ENCODE measurements at regions not wholly inside any gene's neighbourhood (a gene's known extent, or its start where the extent isn't known, plus 50 kb on each side); places are given as distances from the start of the nearest gene placed in this dataset.

DNA sequence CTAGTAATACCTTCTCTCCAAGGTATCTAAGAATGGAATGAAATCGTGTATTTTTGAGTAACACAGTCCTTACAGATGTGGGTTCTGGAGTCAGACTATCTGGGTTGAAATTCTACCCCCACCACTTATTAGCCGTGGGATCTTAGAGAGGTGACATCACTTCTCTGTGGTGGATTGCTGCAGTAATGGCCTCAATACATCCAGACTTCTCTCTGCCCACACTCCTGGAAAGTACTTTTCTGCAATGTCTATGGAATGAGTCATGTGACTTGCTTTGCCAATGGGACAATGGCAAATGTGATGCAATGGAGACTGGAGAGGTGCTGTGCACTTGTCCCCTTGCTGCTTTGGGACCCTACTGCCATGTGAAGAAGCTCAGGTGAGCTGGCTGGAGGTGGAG, 418.2 kb downstream of the HAPSTR1 start:
- intact Hi-C loops (cut with micrococcal nuclease), result no loop called here
- H3K27me3 Mint-ChIP-seq (ENCODE audit: low read depth), result no peaks in the 10 kb centered on the region
- H3K36me3 Mint-ChIP-seq (ENCODE audit: low read depth), result no peaks in the 10 kb centered on the region
- H3K4me3 Mint-ChIP-seq (ENCODE audit: low read depth), result no peak overlapping the region
- H3K27ac Mint-ChIP-seq, result no peak overlapping the region
- no peak for DNase-seq (ENCODE audit: low spot score)
- peaks cover 43% of the 10 kb centered on the region for H3K9me3 Mint-ChIP-seq
- H3K4me1 Mint-ChIP-seq (ENCODE audit: low read depth), result no peaks in the 10 kb centered on the region

DNA sequence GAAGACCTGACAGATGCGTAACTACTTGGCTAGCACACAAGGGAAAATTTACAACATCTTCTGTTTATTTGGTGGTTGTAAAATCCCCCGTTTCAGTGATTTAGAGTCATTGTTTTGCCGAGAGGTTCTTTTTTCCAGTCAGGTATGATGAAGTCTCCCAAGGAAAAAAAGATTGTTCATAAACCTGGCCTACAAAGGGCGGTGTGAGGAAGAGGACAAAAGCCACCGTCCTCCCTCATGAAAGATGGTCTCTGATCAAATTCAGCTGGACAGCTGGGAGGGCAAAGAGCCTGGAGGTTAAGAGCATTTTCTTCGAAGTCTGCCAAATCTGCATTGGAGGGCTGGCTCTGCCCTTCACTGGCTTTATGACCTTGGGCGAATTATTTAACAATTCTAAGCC, 419.9 kb downstream of the HAPSTR1 start:
- H3K27ac Mint-ChIP-seq, result no peak overlapping the region
- no peak overlapping the region for H3K4me3 Mint-ChIP-seq (ENCODE audit: low read depth)
- no peaks in the 10 kb centered on the region for H3K36me3 Mint-ChIP-seq (ENCODE audit: low read depth)
- no peak for DNase-seq (ENCODE audit: low spot score)
- peaks cover 39% of the 10 kb centered on the region for H3K9me3 Mint-ChIP-seq
- H3K4me1 Mint-ChIP-seq (ENCODE audit: low read depth), result no peaks in the 10 kb centered on the region
- no peaks in the 10 kb centered on the region for H3K27me3 Mint-ChIP-seq (ENCODE audit: low read depth)
- intact Hi-C loops (cut with micrococcal nuclease), result no loop called here

DNA sequence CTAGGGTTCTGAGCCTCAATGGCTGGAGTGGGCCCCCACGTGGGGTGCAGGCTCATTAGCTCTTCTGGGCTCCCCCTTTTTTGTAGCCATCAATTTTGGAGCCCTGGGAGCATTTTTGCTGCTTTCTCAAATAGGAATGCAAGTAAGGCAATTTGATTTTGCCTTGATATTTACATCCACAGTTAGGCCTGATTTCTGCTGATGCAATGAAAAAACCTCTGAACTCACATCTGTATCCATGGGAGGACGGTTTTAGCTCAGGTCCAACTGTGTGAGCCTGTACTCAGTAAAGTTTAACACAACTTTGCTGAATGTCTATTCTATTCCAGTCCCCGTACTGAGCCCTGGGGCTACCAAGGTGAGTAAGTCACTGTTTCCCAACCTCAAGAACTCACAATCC, 425.0 kb downstream of the HAPSTR1 start:
- Mint-ChIP-seq H3K9me3 (peaks cover 18% of the 10 kb centered on the region), H3K27ac (no peak overlapping the region), H3K36me3 (ENCODE audit: low read depth) (no peaks in the 10 kb centered on the region), H3K4me1 (ENCODE audit: low read depth) (no peaks in the 10 kb centered on the region), H3K4me3 (ENCODE audit: low read depth) (no peak overlapping the region), H3K27me3 (ENCODE audit: low read depth) (no peaks in the 10 kb centered on the region)
- intact Hi-C loops (cut with micrococcal nuclease), result no loop called here
- no peak for DNase-seq (ENCODE audit: low spot score)

DNA sequence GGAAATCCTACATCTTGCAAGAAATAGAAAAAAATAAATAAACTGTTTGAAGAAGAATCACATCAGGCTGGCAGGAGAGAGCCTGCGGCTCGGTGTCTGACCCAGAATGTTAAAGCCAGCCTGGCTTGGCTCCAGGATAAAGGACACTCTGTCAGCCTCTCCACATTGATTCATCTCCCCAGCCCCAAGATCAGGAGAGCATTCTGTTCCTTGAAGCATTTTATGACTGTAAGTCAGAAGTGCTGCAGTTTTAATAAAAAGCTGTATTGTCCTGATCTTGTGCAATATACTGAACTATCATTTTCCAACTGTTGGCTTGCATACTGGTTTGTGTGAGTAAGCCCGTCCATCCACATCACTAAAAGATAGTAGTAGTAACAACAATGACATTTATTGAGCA, 426.6 kb downstream of the HAPSTR1 start:
- Mint-ChIP-seq H3K36me3 (ENCODE audit: low read depth) (no peaks in the 10 kb centered on the region), H3K27me3 (ENCODE audit: low read depth) (no peaks in the 10 kb centered on the region), H3K4me1 (ENCODE audit: low read depth) (no peaks in the 10 kb centered on the region), H3K9me3 (peaks cover 9% of the 10 kb centered on the region), H3K27ac (no peak overlapping the region), H3K4me3 (ENCODE audit: low read depth) (no peak overlapping the region)
- no peak for DNase-seq (ENCODE audit: low spot score)
- intact Hi-C loops (cut with micrococcal nuclease), result no loop called here

DNA sequence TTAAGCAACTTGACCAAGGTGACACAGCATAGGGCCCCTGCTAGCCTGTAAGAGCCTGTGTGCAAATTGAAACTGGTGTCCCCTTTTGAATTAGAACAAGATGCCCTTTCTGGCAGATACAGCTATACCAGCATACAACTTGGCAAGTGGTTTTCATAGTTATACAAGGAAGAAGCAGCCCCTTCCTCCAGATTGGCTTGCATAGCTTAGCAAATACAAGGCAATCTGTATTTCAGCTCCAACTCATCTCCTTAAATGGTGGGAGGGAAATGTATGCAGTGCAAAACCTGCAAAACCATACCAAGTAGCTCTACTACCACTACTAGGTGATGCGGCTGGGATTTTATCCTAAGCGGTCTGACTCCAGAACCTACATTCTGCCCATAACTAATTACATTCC, 427.1 kb downstream of the HAPSTR1 start:
- intact Hi-C loops (cut with micrococcal nuclease), result no loop called here
- no peak overlapping the region for H3K4me3 Mint-ChIP-seq (ENCODE audit: low read depth)
- no peak for DNase-seq (ENCODE audit: low spot score)
- H3K9me3 Mint-ChIP-seq, result peaks cover 5% of the 10 kb centered on the region
- no peaks in the 10 kb centered on the region for H3K27me3 Mint-ChIP-seq (ENCODE audit: low read depth)
- H3K4me1 Mint-ChIP-seq (ENCODE audit: low read depth), result no peaks in the 10 kb centered on the region
- no peaks in the 10 kb centered on the region for H3K36me3 Mint-ChIP-seq (ENCODE audit: low read depth)
- H3K27ac Mint-ChIP-seq, result no peak overlapping the region

DNA sequence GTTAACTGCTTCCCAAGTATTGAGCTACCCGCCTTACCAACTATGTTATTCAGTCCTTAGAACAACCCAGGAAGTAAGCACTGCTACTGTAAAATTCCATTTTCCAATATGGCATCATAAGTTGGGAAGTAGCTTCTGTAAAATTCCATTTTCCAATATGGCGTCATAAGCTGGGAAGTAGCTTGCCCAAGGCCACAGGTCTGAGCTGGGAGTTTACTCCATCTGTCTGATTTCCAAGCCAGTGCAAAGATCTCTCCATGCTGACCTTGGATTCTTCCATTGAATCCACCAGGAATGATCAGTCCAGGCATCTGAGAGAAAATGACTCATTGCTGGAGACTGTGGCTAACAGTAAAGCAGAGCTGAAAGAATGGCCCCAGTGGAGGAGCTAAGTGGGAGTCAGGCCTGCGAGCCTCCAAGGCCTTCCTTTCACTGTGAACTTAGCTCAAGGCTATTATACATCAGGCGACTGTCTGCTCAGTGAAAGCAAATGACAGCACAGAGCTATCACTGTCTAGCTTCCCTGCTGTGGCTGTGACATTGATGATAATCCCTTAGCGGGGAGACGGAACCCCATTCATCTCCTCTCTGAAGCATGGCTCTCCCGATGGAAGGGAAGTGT, 430.4 kb downstream of the HAPSTR1 start:
- no peak for DNase-seq (ENCODE audit: low spot score)
- Mint-ChIP-seq H3K9me3 (peaks cover 19% of the 10 kb centered on the region), H3K27me3 (ENCODE audit: low read depth) (no peaks in the 10 kb centered on the region), H3K36me3 (ENCODE audit: low read depth) (no peaks in the 10 kb centered on the region), H3K4me3 (ENCODE audit: low read depth) (no peak overlapping the region), H3K4me1 (ENCODE audit: low read depth) (no peaks in the 10 kb centered on the region), H3K27ac (no peak overlapping the region)
- intact Hi-C loops (cut with micrococcal nuclease), result no loop called here

DNA sequence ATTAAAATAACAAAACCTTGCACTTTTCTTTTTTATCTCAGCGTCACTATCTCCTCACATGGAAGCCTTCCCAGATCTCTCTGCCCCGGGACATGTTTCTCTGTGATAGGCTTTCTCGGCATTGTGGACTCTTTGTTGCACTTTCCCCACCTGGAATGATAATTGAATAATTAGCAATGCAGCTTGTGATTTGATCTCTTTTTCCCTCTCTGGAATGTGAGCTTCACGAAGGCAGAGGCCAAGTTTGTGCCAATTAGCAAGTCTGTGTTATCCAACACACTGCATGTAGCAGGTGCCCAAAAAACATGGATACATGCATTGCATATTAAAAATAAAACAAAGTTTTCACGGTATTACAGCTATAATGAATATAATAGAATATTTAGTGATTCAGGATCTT, 431.2 kb downstream of the HAPSTR1 start:
- Mint-ChIP-seq H3K9me3 (peaks cover 19% of the 10 kb centered on the region), H3K27ac (no peak overlapping the region), H3K4me1 (ENCODE audit: low read depth) (no peaks in the 10 kb centered on the region), H3K27me3 (ENCODE audit: low read depth) (no peaks in the 10 kb centered on the region), H3K4me3 (ENCODE audit: low read depth) (no peak overlapping the region), H3K36me3 (ENCODE audit: low read depth) (no peaks in the 10 kb centered on the region)
- no peak for DNase-seq (ENCODE audit: low spot score)
- intact Hi-C loops (cut with micrococcal nuclease), result no loop called here

DNA sequence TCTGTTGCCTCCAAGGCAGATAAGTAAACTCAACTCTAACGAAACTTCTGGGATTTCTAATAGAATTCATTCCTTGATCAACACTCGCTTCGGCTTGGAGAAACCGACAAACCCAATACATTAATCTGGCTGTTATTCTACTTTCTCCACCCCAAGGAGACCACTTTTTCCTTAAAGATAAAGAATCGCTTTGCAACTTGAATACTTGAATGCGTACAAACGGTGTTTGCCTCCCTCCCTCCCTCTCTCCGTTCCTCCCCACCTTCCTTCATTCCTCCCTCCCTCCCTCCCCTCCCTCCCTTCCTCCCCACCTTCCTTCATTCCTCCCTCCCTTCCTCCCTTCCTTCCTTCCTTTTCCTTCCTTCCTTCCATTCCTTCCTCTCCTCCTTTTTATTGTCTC, 432.6 kb downstream of the HAPSTR1 start:
- H3K27me3 Mint-ChIP-seq (ENCODE audit: low read depth), result no peaks in the 10 kb centered on the region
- intact Hi-C loops (cut with micrococcal nuclease), result no loop called here
- H3K4me1 Mint-ChIP-seq (ENCODE audit: low read depth), result no peaks in the 10 kb centered on the region
- H3K4me3 Mint-ChIP-seq (ENCODE audit: low read depth), result no peak overlapping the region
- no peaks in the 10 kb centered on the region for H3K36me3 Mint-ChIP-seq (ENCODE audit: low read depth)
- no peak overlapping the region for H3K27ac Mint-ChIP-seq
- H3K9me3 Mint-ChIP-seq, result peaks cover 19% of the 10 kb centered on the region
- DNase-seq (ENCODE audit: low spot score), result no peak

DNA sequence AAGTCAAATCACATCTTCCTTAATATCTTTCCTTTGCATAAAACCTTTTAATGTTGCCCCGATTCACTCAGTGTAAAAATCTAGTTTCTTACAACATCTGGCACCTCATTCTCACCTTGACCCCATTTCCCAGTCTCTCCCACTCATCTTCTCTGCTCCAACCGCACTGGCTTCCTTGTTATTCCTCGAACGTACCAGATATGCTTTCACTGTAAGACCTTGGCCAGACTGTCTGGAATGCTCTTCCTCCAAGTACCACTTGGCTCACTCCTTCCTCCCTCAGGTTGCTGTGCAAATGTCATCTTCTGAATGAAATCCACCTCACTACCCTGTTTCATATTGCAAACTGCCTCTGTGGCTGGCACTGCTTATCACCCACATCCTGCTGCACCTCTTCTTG, 433.6 kb downstream of the HAPSTR1 start:
- intact Hi-C loops (cut with micrococcal nuclease), result no loop called here
- H3K27ac Mint-ChIP-seq, result no peak overlapping the region
- H3K4me1 Mint-ChIP-seq (ENCODE audit: low read depth), result no peaks in the 10 kb centered on the region
- H3K27me3 Mint-ChIP-seq (ENCODE audit: low read depth), result no peaks in the 10 kb centered on the region
- peaks cover 19% of the 10 kb centered on the region for H3K9me3 Mint-ChIP-seq
- H3K36me3 Mint-ChIP-seq (ENCODE audit: low read depth), result no peaks in the 10 kb centered on the region
- no peak overlapping the region for H3K4me3 Mint-ChIP-seq (ENCODE audit: low read depth)
- DNase-seq (ENCODE audit: low spot score), result no peak

DNA sequence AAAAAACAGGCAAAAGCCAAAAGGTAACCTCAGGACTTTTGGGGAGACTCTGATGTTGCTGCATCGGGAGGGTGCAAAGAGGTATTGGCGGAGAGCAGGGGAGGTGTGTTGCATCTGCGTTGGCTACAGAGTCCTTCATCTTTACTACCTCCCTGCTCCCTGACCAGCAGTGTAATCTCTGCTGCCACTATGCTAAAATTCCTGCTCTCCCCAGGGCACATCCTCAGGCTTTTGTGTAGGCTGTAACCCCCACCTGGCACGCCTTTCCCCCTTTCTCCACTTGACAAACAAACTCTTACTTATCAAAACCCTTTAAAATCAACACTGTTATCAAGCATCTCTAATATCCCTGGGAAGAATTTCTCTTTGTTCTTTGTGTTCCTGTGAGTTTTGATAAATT, 435.3 kb downstream of the HAPSTR1 start:
- H3K4me3 Mint-ChIP-seq (ENCODE audit: low read depth), result no peak overlapping the region
- intact Hi-C loops (cut with micrococcal nuclease), result no loop called here
- no peaks in the 10 kb centered on the region for H3K36me3 Mint-ChIP-seq (ENCODE audit: low read depth)
- H3K27me3 Mint-ChIP-seq (ENCODE audit: low read depth), result no peaks in the 10 kb centered on the region
- peaks cover 20% of the 10 kb centered on the region for H3K9me3 Mint-ChIP-seq
- no peak overlapping the region for H3K27ac Mint-ChIP-seq
- H3K4me1 Mint-ChIP-seq (ENCODE audit: low read depth), result no peaks in the 10 kb centered on the region
- DNase-seq (ENCODE audit: low spot score), result no peak

DNA sequence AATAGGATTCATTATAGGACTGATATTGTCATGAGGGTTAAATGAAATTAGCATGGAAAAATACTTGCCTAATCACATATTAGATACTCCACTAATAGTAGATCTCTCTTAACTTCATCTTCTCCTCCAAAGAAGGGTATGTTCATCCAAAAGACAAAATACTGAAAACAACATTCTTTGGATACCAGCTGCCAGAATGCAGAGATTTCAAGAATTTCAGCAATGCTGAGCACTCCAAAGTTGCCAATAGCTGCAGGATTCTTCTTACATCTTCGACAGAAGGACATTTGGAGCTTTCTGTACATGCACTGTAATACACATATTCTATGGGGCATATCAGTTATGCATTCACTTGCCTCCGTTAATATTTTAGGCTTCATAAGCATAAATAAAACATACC, 436.5 kb downstream of the HAPSTR1 start:
- Mint-ChIP-seq H3K4me3 (ENCODE audit: low read depth) (no peak overlapping the region), H3K36me3 (ENCODE audit: low read depth) (no peaks in the 10 kb centered on the region)

DNA sequence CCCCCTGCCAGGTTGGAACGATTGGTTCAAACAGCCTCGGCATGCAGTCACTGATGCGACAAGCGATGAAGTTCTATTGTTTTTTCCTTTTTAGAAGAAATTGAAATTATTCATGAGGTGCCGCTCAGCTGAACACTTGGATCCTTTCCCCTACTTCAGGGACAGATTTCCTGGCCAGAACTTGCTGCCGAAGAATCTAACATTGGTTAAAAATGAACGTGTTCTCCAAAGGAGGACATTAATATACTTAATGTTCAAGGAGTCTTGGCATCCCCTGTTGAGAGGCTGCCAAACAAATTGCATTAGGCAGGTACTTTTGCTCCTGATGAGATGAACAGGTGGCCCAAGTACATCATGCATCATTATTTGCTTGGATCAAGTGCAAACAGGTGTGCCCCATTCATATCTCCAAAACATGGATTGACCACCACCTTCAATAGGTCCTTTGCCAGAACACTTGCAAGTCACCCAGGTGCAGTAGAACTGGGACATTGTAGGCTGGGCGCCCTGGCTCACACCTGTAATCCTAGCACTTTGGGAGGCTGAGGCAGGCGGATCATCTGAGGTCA, 437.2 kb downstream of the HAPSTR1 start:
- Mint-ChIP-seq H3K4me3 (ENCODE audit: low read depth) (no peak overlapping the region), H3K27me3 (ENCODE audit: low read depth) (no peaks in the 10 kb centered on the region), H3K9me3 (peaks cover 29% of the 10 kb centered on the region), H3K36me3 (ENCODE audit: low read depth) (no peaks in the 10 kb centered on the region), H3K27ac (no peak overlapping the region), H3K4me1 (ENCODE audit: low read depth) (no peaks in the 10 kb centered on the region)
- intact Hi-C loops (cut with micrococcal nuclease), result no loop called here
- no peak for DNase-seq (ENCODE audit: low spot score)

More for the DNA sequence above, 436.5 kb downstream of the HAPSTR1 start:
- no peaks in the 10 kb centered on the region for H3K27me3 Mint-ChIP-seq (ENCODE audit: low read depth)
- no peak for DNase-seq (ENCODE audit: low spot score)
- intact Hi-C loops (cut with micrococcal nuclease), result no loop called here
- H3K27ac Mint-ChIP-seq, result no peak overlapping the region
- H3K9me3 Mint-ChIP-seq, result peaks cover 23% of the 10 kb centered on the region
- H3K4me1 Mint-ChIP-seq (ENCODE audit: low read depth), result no peaks in the 10 kb centered on the region

DNA sequence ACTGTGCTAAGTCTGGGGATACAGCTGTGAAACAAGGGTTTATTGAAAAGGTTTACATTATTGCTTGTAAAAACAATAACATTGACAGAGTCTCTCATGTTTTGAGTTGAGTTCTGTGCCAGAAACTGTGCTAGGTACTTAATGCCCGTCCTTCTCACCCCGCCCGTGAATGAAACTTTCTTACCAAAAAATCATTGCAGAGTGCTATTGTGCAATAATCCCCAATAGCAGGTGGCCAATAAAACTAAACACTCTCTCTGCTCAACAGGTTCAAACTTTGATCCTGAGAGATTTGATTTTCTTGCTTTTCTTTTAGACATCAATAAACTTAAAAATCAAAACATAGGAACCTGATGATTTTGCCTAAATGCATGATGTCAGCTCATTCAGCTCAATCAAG, 441.6 kb downstream of the HAPSTR1 start:
- H3K4me3 Mint-ChIP-seq (ENCODE audit: low read depth), result no peak overlapping the region

DNA sequence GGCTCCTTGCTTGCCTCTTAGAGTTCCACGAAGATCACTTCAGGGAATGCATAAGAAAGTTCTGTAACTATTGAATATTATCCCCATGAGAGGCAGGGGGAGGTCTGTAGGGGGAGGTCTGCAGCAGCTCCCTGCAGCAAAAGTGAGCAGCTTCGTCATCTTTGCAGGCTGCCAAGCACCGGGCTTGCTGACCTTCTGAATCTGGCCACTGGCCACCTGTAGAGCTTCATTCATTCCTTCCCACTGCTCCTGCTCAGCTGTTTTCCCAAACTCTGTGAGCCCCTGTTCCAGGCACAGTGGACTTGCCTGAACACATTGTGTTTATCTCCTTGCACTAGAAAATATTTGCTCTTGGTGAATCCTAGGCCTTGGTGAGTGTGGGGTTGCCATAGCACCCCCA, 443.3 kb downstream of the HAPSTR1 start:
- no peaks in the 10 kb centered on the region for H3K4me1 Mint-ChIP-seq (ENCODE audit: low read depth)
- DNase-seq (ENCODE audit: low spot score), result no peak
- peaks cover 40% of the 10 kb centered on the region for H3K9me3 Mint-ChIP-seq
- no peak overlapping the region for H3K27ac Mint-ChIP-seq
- intact Hi-C loops (cut with micrococcal nuclease), result no loop called here
- H3K36me3 Mint-ChIP-seq (ENCODE audit: low read depth), result no peaks in the 10 kb centered on the region
- no peaks in the 10 kb centered on the region for H3K27me3 Mint-ChIP-seq (ENCODE audit: low read depth)
- H3K4me3 Mint-ChIP-seq (ENCODE audit: low read depth), result no peak overlapping the region

More for the DNA sequence above, 441.6 kb downstream of the HAPSTR1 start:
- Mint-ChIP-seq H3K36me3 (ENCODE audit: low read depth) (no peaks in the 10 kb centered on the region), H3K27ac (no peak overlapping the region), H3K27me3 (ENCODE audit: low read depth) (no peaks in the 10 kb centered on the region), H3K4me1 (ENCODE audit: low read depth) (no peaks in the 10 kb centered on the region), H3K9me3 (peaks cover 36% of the 10 kb centered on the region)
- intact Hi-C loops (cut with micrococcal nuclease), result no loop called here
- DNase-seq (ENCODE audit: low spot score), result no peak

Measured in activated T-helper 2 cell treated with anti-CD3 and anti-CD28 coated beads, Interferon-gamma antibody, Interleukin-2, Interleukin-4, amounts not matched to agents 10 μg/mL and 5 μg/mL and 100 μg/mL, durations not matched to agents 14 hours and 24 hours and 36 hours (primary cell).